ENCODE measurements at regions not wholly inside any gene's neighbourhood (a gene's known extent, or its start where the extent isn't known, plus 50 kb on each side); places are given as distances from the start of the nearest gene placed in this dataset.

DNA sequence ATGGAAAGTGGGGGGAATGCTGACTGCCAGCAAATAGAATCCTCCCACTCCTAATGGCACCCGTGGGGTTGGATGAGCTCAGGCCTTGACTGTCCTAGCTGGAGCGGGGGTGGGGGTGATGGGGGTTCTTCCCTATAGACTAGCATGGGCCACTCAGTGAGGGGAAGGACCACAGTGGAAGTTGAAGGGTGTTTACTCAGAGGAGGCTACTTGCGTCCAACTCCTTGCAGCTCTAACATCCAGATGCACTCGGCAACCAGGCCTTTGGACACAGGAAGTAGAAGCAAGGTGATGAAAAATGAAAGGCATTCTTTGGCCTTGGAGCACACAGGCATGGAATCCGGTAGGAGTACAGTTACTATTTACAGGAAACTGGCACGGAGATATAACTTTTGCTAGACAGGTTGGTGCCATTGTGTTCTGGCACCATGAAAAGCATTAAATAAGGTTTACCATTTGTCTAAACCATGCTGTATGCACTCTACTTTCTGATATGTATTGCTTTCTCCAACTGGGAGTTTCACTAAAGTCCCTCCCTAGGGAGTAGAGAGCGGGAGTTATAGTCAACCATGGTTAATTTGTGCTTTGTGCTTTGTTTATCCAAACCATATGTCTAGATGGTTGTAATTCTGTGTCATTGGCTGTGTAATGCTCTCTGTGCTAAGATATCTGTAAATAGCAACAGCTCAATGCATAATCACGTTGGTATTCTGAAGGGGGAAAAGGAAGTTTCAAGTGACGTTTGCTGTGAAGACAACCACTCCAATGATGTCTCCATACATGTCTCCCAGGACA lies 125.3 kb downstream of the TSHZ3 start:
- no peak for DNase-seq

DNA sequence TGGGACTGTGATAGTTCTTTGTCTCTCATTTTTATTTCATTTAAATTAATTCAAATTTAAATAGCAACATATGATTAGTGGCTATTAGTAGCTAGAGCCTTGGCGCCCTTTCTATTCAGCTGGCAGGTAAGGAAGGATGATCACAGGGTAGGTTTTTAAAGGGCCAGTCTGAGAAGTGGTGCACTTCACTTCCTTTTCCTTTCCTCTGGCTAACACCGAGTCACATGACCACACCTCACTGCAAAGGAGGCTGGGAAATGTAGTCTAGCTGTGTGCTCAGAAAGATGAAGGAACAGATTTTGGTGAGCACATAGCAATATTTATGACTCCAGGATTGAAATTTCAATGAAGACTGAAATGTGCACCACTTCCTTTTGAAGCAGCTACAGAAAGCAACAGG lies 128.7 kb downstream of the TSHZ3 start:
- no peak for DNase-seq

DNA sequence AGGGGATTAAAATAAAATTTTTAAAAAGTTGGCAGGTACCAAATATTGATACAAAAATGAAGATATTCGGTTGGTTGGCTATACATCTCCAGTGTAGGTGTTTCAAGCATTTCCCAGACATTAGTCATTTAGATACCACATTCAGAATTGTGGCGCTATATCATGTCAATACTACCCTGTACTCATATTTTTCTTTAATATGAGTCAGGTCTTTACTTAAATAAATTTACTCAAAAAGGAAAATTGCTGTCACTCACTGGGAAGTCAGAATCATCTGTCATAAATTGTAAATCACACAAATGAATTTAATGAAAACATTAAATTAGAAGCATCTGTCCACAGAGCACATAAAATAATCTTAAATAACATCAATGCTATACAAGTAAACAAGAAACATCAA lies 134.2 kb downstream of the TSHZ3 start:
- no peak for DNase-seq

DNA sequence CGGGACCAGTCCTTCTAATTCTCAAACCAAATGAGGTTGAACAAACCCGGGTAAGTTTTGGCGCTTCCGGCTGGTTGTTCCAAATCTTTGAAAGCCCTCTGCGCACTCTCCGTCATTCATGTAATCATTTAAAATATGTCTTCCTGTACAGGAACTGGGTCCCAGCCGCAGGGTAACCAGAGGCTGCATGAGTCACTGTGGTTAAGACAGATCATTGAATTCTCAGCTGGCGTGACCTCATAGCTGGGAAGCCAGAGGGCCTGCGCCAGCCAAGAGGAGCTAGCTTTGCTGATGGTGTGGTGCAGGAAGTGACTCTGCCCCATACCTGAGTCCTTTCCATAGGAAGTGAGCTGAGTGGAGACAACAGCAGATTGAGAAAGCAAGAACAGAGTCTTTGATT lies 135.2 kb downstream of the TSHZ3 start:
- DNase-seq = no peak

DNA sequence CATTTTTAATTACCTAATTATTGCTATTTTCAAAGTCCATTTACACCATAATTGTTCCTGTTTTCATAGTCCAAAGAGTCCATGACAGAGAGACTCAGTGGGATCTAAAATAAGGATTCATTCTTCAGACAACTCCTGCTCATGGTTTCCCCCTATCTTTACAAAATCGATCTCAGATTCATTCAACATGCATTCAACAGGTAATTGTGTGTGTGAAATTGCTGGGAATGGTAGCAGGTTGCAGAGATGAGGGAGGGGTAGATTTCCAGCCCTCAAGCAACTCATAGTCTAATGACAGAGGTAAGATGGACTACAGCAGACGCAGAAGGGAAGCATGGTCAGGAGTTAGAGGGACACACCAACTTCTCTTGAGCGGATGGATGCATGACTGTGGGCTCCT lies 138.1 kb downstream of the TSHZ3 start:
- no peak for DNase-seq

DNA sequence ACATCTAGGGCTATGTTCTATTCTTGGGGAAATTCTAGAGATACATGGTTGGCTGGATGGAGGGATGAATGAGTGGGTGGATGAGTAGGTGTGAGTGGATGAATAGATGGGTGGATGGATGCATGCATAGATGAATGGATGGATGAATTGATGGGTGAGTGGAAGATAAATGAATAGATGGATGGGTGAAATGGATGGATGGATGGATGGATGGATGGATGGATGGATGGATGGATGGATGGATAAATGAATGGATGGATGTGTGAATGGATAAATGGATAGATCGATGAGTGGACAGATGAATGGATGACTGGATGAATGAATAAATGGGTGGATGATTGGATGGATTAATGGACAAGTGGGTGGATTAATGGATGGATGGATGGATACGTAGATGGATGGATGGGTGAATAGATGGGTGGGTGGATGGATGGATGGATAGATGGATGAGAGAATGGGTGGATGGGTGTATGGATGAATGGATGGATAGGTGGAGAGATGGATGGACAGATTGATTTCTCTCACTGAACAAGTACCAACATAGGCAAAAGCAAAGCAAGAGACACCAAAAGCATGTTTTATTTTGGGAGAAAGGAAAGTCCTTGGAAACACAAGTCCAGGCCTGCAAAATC lies 143.2 kb downstream of the TSHZ3 start:
- no peak for DNase-seq

DNA sequence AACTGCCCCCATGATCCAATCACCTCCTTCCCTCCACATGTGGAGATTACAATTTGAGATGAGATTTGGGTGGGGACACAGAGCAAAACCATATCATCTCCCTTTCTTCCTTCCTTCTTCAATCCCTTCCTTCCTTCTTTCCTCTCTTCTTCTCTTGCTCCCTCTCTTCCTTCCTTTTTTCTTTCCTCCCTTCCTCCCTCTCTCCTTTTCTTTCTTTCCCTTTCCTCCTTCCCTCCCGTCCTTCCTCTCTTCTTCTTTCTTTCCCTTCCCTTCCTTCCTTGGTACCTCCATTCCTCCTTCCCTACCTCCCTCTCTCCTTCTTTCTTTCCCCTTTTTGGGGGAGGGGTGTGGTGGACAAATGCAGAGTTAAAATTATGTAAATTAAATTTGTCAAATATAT lies 145.1 kb downstream of the TSHZ3 start:
- no peak for DNase-seq

DNA sequence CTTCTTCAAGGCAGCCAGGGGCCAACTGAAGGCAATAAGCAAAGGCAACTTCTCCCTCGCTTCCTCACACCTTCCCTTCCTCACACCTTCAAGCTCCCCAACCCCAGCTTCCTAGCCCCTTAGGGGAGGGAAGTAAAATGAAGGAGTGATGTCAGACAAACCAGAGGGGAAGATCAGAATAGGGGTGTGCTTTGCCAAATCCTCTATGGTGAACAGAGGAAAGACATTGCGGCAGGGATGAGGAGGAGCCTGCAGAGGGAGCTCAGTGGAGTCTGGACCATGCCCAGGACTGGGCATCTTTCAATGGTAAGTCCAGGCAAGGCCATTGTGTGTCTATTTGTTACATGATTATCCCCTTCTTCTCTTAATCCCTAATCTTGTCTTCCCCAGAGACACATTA lies 164.0 kb downstream of the TSHZ3 start:
- no peak for DNase-seq

DNA sequence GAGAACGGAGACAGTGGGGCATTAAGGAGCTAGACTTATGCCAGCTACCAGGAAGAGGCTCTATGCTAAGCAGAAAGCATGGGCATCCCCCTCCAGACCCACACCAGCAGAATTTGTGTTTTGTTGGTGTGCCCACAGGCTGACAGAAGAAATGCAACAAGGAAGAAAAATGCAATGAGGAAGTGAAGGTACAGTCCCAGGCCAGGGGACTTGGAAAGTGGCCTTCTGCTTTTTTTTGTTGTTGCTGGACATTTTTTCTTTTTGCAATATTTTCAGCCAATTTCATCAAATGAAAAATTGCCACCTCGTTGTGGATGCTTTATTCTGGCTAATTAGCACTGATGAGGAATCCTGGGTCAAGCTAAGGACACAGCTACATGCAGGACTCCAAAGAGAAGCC lies 167.7 kb downstream of the TSHZ3 start:
- DNase-seq = no peak

DNA sequence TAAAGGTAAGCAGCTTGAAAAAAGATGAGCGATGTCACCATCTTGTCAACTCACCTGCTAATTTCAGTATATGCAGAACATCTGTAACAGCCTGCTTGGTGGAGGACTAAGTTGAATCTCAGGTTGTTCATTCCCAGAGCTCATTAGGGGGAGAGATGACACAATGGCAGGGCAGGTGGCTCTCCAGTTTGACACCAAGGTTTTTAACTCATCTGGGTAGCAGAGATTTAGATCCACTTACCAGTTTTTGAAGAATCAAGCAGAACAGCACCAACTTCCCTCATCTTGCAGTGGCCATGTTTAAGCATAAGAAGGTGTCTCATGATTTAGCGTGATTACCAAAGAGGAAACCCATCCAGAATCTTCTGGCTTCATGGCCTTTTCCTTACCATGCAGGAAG lies 168.3 kb downstream of the TSHZ3 start:
- no peak for DNase-seq

DNA sequence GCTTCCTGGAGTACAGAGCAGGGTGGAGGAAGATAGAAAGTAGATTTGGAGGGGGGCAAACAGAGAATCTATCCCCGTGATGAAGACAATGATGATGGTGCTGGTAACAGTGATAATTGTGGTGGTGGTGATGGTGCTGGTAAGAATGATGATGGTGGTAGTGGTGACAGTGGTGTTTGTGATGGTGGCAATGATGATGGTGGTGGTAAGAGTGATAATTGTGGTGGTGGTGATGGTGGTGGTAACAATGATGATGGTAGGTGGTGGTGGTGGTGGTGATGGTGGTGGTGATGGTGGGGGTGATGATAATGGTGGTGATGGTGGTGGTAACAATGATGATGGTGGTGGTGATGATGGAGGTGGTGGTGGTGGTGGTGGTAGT lies 169.8 kb downstream of the TSHZ3 start:
- no peak for DNase-seq

DNA sequence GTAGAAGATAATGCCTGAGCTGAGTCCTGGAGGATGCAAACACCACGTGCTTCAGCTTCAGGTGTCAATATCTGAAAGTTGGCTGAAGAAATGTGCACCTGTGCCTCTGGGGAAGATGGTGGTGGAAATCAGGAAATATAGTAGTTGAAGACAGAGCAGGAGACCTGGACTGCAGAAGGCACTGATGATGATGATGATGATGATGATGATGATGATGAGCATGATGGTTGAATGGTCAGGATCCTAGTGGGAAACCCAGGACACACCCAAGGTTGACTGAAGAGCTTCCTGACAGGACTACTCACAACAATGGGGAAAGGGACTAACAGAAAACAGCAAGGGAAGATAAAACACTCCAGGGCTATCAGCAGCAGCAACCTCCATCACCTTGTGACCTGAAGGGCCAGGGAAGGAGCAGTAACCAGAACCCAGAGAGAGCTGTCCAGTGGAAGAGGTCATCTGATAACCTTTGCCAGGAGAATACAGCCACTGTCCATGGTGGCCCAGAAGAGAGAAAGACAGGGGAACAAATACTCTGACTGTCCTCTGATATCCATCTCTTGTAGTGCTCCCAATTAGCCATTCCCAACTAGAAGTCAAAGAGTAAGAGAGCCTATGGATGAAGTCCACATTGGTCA lies 170.3 kb downstream of the TSHZ3 start:
- no peak for DNase-seq

DNA sequence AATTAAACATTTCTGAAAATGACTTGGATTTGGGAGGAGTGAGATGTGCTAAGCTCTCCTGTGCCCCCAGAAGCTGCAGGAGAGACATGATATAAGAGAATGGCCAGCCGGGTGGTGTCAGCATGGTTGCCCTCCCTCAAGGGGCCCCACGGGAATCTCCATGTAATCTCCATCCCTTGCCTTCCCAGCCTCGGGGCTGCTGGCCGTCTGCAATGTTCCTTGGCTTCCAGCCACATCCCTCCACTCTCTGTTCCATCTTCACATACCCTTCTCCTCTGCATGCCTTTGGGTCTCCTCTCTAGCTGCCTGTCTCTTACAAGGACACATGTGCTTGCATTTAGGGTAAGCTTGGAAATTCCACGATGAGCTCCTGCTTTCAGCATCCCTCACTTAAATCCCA lies 172.0 kb downstream of the TSHZ3 start:
- DNase-seq = no peak

DNA sequence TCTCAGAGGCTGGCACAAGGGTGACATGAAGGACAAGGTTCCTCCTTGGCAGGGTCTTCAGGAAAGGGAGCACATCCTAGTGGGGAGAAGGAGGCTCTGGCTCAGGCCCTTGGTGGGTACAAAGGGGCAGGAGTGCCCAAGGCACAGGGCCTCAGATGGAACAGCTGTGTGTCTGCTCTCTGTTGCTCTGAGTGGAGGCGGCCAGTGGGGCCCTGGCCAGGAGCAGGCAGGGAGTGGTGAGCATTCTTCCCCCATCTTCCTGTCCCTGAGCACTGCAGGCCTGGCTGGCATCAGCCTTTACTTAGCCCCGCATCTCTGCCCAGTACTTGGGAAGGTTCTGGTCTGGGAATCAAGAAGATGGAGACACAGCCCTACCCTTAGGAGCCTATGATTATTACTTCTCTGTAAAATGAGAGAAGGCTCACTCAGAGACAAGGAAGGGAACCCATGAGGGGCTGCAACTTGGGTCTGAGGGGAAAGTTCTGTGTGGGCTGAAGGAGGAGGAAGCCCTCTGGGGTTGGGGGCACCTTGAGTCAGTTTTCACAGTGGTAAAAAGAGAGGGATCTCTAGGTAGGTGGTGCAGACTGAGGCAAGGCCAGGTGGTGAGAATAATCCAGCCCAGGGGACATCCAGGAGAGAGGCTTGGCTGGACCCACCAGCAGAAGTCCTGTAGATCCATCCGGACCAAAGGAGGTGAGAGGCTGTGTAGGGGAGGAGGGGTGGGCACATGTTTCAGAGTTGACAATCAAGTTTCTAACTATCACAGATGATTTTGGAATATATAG lies 173.5 kb downstream of the TSHZ3 start:
- no peak for DNase-seq

DNA sequence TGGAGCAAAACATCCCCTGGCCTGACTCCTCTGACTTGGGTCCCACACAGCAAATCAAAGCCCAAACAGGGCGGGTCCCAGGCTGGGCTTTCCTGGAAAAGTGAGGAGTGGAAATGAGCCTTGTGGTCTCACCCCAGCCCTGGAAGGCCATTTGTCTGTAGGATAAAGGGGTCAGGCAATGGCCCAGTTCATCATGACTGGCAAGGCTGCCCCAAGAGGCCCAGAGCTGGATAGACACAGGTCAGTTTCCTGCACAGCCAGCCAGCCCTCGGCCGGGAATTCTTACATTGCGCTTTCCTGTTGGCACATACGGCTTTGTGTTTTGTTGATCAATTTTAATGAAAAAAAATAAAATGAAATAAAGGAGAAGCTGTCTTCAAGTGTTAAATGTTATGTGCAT lies 174.3 kb downstream of the TSHZ3 start:
- no peak for DNase-seq

DNA sequence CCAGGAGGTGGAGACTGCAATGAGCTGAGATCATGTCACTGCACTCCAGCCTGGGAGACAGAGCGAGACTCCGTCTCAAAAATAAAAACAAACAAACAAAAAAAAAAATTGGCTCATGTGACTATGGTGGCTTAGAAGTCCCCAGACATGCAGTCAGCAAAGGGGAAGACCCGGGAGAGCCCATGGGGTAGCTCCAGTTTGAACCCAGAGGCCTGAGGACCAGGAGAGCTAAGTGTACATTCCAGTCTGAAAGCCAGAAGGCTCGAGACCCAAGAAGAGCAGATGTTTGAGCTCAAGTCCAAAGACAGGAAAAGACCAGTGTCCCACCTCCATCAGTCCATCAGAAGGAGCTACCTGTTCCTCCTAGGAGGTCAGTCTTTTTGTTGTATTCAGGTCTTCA lies 175.2 kb downstream of the TSHZ3 start:
- DNase-seq = no peak

DNA sequence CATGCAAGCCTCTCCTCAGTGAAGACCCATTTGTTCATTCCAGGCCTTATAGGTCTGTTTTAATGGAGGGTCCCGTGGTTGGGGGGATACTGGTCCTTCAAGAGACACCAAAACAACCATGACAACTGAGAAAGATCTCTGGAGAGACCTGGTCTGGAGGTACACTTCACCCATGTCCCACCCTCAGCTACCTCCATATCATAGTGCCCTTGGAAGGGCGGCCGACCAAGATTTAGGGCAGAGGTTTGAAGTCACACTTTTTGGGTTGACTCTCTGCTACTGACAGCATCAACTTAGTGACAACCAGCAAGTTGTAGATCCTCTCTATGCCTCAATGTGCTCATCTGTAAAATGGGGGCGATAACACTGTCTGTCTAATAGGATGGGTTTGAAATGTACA lies 177.3 kb downstream of the TSHZ3 start:
- DNase-seq = no peak

DNA sequence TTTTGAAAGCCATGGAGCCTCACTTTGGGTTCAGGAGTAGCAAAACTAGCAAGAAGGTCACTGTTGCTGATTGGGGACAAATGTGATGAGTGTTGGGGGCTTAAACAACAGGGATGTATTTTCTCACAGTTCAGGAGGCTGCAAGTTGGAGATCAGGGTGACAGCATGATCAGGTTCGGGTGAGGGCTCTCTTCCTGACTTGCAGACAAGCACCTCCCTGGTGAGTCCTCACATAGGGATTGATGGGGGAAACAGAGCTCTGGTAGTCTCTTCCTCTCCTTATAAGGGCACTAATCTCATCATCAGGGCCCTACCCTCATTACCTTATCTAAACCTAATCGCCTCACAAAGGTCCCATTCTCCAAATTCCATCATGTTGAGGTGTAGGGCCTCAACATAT lies 179.2 kb downstream of the TSHZ3 start:
- DNase-seq = no peak

DNA sequence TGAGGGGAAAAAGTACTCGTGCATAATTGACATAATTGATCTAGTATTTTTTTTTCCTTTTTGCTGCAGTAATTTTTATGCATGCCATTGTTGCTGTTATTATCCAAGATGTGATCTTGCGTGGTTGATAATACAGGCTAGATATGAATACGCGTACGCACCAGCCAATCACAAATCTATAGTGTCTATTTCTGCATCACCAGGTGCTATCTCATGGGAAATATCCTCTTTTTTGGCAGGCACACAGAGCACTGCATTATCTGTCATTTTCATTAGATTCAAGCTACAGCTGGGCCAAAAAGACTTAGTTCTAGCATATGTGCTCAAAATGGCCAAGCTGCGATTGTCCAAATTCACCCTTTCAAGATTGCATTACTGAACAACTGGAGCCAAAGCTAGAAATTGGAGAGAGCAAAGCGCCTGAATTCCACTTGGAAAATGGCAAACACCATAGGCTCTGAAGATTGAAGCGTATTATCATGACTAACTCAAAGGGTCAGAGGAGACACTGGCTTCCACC lies 181.1 kb downstream of the TSHZ3 start:
- no peak for DNase-seq

DNA sequence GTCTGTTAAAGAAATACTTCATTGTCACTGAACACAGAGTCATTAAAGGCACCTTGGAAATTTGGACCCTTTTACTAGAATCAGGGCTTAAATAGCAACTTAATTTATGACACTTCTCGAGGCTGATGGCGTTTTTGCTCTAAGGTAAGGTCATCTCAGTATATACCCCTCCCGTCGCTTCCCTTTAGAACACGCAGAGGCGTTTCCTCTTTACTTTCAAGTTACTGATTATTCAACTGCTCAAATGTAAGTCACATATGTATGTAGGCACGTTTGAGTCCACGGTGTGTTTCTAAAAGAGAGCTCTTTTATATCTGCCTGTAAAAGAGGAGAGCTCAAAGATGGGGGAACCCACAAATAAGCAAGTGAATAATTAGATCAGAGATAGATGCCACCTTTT lies 181.5 kb downstream of the TSHZ3 start:
- DNase-seq = no peak

DNA sequence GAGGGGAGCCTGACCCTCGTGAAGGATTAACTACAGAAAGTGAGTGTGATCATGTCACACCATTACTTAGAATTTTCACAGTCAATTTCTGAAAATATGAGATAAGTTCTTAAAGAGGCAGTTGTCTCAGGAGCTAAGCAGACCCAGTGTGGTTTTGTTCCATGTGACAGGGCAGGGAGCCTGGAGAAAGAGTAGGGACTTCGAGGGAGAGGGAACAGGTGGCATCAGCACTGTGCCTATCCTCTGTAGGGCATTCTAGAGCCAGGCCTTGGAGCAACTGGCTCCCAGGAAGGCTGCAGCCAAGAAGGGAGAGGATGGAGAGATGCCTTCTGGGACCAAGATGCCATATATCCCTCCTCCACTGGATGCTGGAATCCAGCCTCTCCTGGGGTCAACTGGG lies 183.0 kb downstream of the TSHZ3 start:
- DNase-seq = no peak

DNA sequence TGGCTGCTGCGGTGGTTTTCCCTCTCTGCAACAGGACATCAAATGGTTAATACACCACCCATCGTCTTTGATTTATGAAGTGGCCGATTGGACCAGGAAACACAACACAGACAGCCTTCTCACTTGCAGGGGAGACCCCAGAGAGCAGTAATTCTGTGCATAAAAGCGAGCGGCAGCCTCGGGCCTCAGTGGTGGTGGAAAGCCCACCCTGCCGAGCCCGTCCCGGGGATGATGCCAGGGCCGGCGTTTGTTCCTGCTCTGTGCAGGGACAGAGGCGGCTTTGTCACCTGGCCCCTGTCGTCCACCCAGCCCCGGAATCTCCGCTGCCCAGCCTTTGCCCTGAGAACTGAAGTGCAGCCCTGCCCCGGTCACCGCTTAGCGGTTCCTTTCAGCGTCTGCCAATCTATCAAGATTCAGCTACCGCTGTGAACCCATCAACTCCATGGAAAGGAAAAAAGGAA lies 184.4 kb downstream of the TSHZ3 start:
- no peak for DNase-seq

DNA sequence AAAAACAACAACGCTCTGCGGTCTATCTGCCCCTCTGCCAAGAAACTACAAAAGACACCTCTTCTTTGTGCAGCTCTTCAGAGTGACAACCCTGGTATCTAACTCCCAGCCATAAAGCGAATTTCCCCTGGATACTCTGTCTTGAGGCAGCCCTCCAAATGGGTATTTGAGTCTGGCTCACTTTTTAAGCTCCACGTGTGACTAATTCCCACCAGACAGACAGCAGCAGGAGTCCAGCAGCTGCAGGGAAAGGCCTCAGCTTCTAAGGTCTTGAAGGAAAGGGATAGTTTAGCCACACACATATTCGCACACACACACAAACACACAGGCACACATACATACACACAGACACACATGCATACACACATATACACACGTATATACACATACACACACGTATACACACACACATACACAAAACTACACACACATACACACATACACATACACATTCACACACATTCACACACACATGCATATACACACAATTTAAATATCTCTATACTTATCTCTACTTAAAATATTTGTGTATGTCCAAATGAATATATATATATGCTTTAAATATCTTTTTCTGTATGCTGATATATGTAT lies 188.8 kb downstream of the TSHZ3 start:
- DNase-seq = no peak

All from NCI-H2029 (cell line).